Neural progenitor cell (in vitro differentiated cells): ENCODE measurements at regions not wholly inside any gene's neighbourhood (a gene's known extent, or its start where the extent isn't known, plus 50 kb on each side); places are given as distances from the start of the nearest gene placed in this dataset.
"Not testable (repeated sequence)": the region's sequence is repeated elsewhere in the genome, so short reads cannot be mapped to it uniquely, and the experiment has no call there.

Experiments
- DNase-seq: peaks from one replicate; pipeline ENCODE4 v3.0.0-alpha.2; 2016; ENCODE audit warnings: low spot score
- H2AFZ ChIP-seq: fragments of 200-600 bp; sonication (generic); replicated peaks from 2 replicates; pipeline ENCODE4 v1.6.1; 2016; ENCODE audit warnings: antibody characterized with exemption
- H3F3A ChIP-seq: fragments of 200-600 bp; sonication (generic); 2 replicates; pipeline ENCODE4 v1.6.1; 2016; ENCODE audit warnings: antibody characterized with exemption, low read depth
- H3K27ac ChIP-seq: fragments of 200-600 bp; sonication (generic); 2 replicates; pipeline ENCODE4 v1.5.1; 2016; ENCODE audit warnings: mild to moderate bottlenecking
- H3K27me3 ChIP-seq: fragments of 200-600 bp; sonication (generic); 2 replicates; pipeline ENCODE4 v1.6.1; 2016; ENCODE audit warnings: mild to moderate bottlenecking, moderate library complexity
- H3K36me3 ChIP-seq: fragments of 200-600 bp; sonication (generic); 2 replicates; pipeline ENCODE4 v1.5.1; 2016
- H3K4me1 ChIP-seq: fragments of 200-600 bp; sonication (generic); 2 replicates; pipeline ENCODE4 v1.6.1; 2016; ENCODE audit warnings: mixed run types
- H3K4me2 ChIP-seq: fragments of 200-600 bp; sonication (generic); 2 replicates; pipeline ENCODE4 v1.6.1; 2016
- H3K4me3 ChIP-seq: fragments of 200-600 bp; sonication (generic); 2 replicates; pipeline ENCODE4 v1.5.1; 2016
- H3K79me2 ChIP-seq: fragments of 200-600 bp; sonication (generic); 2 replicates; pipeline ENCODE4 v1.6.1; 2016; ENCODE audit warnings: low read depth
- H3K9ac ChIP-seq: fragments of 200-600 bp; sonication (generic); 2 replicates; pipeline ENCODE4 v1.6.1; 2016
- H3K9me3 ChIP-seq: fragments of 200-600 bp; sonication (generic); 2 replicates; pipeline ENCODE4 v1.5.1; 2016; ENCODE audit warnings: low read depth
- H4K20me1 ChIP-seq: fragments of 200-600 bp; sonication (generic); 2 replicates; pipeline ENCODE4 v1.6.1; 2016; ENCODE audit warnings: low read depth
- H3K27ac Mint-ChIP-seq: 3 replicates; pipeline ENCODE4 v1.8.0; 2021; ENCODE audit warnings: mixed read lengths
- H3K27me3 Mint-ChIP-seq: 2 replicates; pipeline ENCODE4 v1.8.0; 2022; ENCODE audit warnings: low read depth, mild to moderate bottlenecking, inconsistent platforms, moderate library complexity, mixed read lengths; ENCODE audit not compliant: insufficient read depth
- H3K36me3 Mint-ChIP-seq: 3 replicates; pipeline ENCODE4 v1.8.0; 2021; ENCODE audit warnings: mixed read lengths
- H3K4me1 Mint-ChIP-seq: 3 replicates; pipeline ENCODE4 v1.8.0; 2021; ENCODE audit warnings: mixed read lengths
- H3K4me3 Mint-ChIP-seq: 3 replicates; pipeline ENCODE4 v1.8.0; 2021; ENCODE audit warnings: mild to moderate bottlenecking, moderate library complexity, mixed read lengths
- H3K9me3 Mint-ChIP-seq: 3 replicates; pipeline ENCODE4 v1.8.0; 2020; ENCODE audit warnings: mixed read lengths

DNA sequence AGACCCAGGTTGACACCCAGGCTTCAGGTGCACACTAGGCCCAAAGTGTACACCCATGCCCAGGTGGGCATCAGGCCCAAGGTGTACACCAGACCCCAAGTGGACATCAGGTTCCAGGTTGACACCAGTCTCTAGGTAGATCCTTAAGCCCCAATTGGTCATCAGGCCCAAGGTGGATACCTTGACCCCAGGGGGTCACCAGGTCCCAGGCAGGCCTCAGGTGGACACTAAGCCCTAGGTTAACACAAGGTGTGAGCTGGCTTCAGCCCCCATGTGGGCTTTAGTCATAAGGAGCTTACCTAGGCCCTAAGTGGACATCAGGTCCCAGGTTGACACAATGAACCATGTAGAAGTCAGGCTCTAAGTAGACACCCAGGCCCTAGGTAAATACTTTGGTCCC, 200.1 kb downstream of the POTEG start:
- not testable (repeated sequence) for H3K36me3 Mint-ChIP-seq, H3K79me2 ChIP-seq, H3K27ac ChIP-seq, H2AFZ ChIP-seq, DNase-seq, H4K20me1 ChIP-seq, H3K4me3 ChIP-seq, H3K4me1 ChIP-seq, H3K4me1 Mint-ChIP-seq, H3K4me2 ChIP-seq, H3K27ac Mint-ChIP-seq, H3K9me3 Mint-ChIP-seq, H3K4me3 Mint-ChIP-seq, H3K27me3 Mint-ChIP-seq, H3F3A ChIP-seq, H3K36me3 ChIP-seq, H3K27me3 ChIP-seq, H3K9ac ChIP-seq, H3K9me3 ChIP-seq

DNA sequence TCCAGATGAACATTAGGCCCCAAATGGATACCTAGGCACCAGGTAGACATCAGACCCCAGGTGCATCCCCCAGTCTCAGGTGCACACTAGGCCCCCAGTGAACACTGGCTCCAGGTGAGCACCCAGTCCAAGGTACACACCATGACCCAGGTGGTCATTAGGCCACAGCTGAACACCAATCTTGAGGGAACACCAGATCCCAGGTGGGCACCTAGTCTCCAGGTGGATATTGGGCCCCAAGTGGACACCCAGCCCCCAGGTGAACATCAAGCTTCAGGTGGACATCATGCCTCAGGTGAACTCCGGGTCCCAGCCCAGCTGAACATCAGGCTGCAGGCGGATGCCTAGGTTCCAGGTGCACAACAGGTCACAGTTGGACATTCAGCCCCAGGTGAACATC, 196.5 kb downstream of the POTEG start:
- H3K9me3 ChIP-seq, H3K9me3 Mint-ChIP-seq, H3K27ac Mint-ChIP-seq, H3F3A ChIP-seq, H2AFZ ChIP-seq, H3K4me2 ChIP-seq, H3K4me1 Mint-ChIP-seq, H3K36me3 ChIP-seq, H3K27me3 Mint-ChIP-seq, H3K4me3 ChIP-seq, H3K9ac ChIP-seq, H3K36me3 Mint-ChIP-seq, H3K27ac ChIP-seq, H3K27me3 ChIP-seq, DNase-seq, H3K79me2 ChIP-seq, H3K4me3 Mint-ChIP-seq, H3K4me1 ChIP-seq, H4K20me1 ChIP-seq: not testable (repeated sequence)

DNA sequence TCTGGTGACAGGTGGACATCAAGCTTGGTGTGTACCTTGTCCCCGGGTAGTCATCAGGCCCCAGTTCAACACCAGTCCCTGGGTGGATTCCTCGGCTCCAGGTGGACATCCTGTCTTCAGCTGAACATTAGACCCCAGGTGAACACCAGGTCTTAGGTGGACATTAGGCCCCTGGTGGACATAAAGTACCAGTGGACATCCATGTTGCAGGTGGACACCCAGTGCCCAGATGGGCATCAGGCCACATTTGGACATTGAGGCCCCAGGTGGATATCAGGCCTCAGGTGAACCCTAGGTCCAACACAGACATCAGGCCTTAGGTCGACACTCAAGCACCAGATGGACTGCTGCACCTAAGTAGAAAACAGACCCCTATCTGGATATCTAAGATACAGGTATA, 195.6 kb downstream of the POTEG start:
- H4K20me1 ChIP-seq, H2AFZ ChIP-seq, H3K4me1 ChIP-seq, H3K4me1 Mint-ChIP-seq, H3K36me3 Mint-ChIP-seq, H3K79me2 ChIP-seq, H3K27ac Mint-ChIP-seq, H3K27me3 ChIP-seq, H3K4me2 ChIP-seq, DNase-seq, H3K27ac ChIP-seq, H3K4me3 Mint-ChIP-seq, H3K9me3 Mint-ChIP-seq, H3F3A ChIP-seq, H3K9me3 ChIP-seq, H3K9ac ChIP-seq, H3K4me3 ChIP-seq, H3K36me3 ChIP-seq, H3K27me3 Mint-ChIP-seq: not testable (repeated sequence)

DNA sequence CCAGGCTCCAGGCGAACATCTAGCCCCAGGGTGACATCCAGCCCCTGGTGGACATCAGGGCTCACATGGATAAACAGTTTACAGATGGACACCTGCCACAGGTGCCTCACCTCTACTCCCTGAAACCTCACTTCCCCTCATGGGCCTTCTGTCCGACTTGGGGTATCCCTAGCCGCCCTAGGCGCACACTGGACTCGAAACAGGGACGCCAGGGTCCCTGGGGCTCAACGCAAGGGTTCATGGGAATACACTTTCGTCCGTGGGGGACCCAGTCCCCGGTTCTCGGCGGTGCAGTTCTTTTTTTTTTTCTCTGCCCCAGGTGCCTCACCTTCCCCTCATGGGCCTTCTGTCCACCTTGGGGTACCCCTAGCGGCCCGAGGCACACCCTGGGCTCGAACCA, 194.2 kb downstream of the POTEG start:
- not testable (repeated sequence) for H3K4me1 Mint-ChIP-seq, H3K36me3 Mint-ChIP-seq, H3K9ac ChIP-seq, H2AFZ ChIP-seq, H3K27me3 Mint-ChIP-seq, H3K27ac Mint-ChIP-seq, H3K27me3 ChIP-seq, H3K4me3 ChIP-seq, H3F3A ChIP-seq, H3K9me3 Mint-ChIP-seq, H3K4me1 ChIP-seq, H3K4me3 Mint-ChIP-seq, H3K9me3 ChIP-seq, DNase-seq, H3K4me2 ChIP-seq, H3K27ac ChIP-seq, H3K79me2 ChIP-seq, H4K20me1 ChIP-seq, H3K36me3 ChIP-seq

DNA sequence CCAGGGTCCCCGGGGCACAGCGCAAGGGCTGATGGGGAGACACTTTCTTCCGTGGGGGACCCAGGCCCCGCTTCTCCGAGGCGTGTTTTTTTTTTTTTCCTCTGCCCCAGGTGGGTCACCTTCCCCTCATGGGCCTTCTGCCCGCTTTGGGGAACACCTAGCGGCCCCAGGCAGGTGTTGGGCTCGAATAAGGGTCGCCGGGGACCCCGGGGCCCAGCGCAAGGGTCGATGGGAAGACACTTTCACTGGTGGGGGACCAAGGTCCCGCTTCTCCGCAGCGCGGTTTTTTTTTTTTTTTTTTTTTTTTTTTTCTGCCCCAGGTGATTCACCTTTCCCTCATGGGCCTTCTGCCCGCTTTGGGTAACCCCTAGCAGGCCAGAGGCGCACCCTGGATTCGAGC, 193.8 kb downstream of the POTEG start:
- H3K9me3 ChIP-seq, H3K9me3 Mint-ChIP-seq, H3K36me3 Mint-ChIP-seq, H3K4me3 ChIP-seq, H3F3A ChIP-seq, H3K4me2 ChIP-seq, H3K4me1 ChIP-seq, H3K27ac ChIP-seq, H3K4me1 Mint-ChIP-seq, DNase-seq, H3K4me3 Mint-ChIP-seq, H3K27me3 Mint-ChIP-seq, H4K20me1 ChIP-seq, H3K36me3 ChIP-seq, H2AFZ ChIP-seq, H3K27ac Mint-ChIP-seq, H3K27me3 ChIP-seq, H3K9ac ChIP-seq, H3K79me2 ChIP-seq: not testable (repeated sequence)

DNA sequence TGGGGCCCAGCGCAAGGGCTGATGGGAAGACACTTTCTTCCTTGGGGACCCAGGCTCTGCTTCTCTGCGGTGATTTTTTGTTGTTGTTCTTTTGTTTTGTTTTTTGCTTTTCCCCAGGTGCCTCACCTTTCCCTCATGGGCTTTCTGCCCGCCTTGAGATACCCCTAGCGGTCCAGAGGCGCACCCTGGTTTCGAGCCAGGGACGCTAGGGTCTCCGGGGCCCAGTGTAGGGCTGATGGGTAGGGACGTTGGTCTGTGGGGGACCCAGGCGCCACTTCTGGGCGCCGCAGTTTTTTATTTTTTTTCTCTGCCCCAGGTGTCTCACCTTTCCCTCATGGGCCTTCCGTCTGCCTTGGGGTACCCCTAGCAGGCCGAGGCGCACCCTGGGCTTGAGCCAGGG, 192.7 kb downstream of the POTEG start:
- not testable (repeated sequence) for H3K4me1 Mint-ChIP-seq, H3K9me3 Mint-ChIP-seq, H3K27me3 Mint-ChIP-seq, H3K4me2 ChIP-seq, H3K4me3 Mint-ChIP-seq, H3K36me3 ChIP-seq, H3K79me2 ChIP-seq, H3K27me3 ChIP-seq, H2AFZ ChIP-seq, H3K27ac ChIP-seq, H3K9me3 ChIP-seq, H3K4me3 ChIP-seq, H3K9ac ChIP-seq, DNase-seq, H4K20me1 ChIP-seq, H3K36me3 Mint-ChIP-seq, H3K27ac Mint-ChIP-seq, H3F3A ChIP-seq, H3K4me1 ChIP-seq

DNA sequence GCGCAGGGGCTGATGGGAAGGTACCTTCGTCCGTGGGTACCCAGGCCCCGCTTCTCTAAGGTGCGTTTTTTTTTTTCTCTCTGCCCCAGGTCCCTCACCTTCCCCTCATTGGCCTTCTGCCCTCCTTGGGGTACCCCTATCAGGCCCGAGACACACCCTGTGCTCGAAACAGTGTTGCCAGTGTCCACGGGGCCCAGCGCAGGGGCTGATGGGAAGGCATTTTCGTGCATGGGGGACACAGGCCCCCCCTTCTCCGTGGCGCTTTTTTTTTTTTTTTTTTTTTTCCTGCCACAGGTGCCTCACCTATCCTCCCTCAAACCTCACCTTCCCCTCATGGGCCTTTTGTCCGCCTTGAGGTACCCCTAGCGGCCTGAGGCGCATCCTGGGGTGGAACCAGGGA, 191.6 kb downstream of the POTEG start:
- H3K79me2 ChIP-seq, H3K36me3 Mint-ChIP-seq, H3K27me3 ChIP-seq, H2AFZ ChIP-seq, H3K27ac Mint-ChIP-seq, H3K4me1 ChIP-seq, H3K4me3 Mint-ChIP-seq, H3K27ac ChIP-seq, H3K9me3 Mint-ChIP-seq, H3K27me3 Mint-ChIP-seq, H3F3A ChIP-seq, H3K4me2 ChIP-seq, H3K36me3 ChIP-seq, H3K9ac ChIP-seq, H3K4me3 ChIP-seq, DNase-seq, H3K9me3 ChIP-seq, H4K20me1 ChIP-seq, H3K4me1 Mint-ChIP-seq: not testable (repeated sequence)

DNA sequence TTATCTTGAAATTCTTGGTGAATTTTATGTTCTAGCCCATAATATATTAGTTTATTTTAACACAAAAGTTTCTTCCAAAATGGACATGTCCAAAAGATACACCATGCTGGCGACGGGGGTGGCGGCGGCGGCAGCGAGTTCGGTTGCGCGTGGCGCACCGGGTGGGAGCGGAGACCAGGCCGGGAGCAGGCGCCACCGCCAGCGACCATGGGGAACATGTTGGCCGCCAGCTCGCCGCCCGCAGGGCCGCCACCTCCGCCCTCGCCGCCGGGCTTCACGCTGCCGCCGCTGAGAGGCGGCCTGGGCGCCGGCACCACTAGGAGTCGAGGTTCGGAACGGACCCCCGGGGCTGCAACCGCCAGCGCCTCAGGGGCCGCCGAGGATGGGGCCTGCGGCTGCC, 167.2 kb downstream of the POTEG start:
- DNase-seq, H2AFZ ChIP-seq: not testable (repeated sequence)

DNA sequence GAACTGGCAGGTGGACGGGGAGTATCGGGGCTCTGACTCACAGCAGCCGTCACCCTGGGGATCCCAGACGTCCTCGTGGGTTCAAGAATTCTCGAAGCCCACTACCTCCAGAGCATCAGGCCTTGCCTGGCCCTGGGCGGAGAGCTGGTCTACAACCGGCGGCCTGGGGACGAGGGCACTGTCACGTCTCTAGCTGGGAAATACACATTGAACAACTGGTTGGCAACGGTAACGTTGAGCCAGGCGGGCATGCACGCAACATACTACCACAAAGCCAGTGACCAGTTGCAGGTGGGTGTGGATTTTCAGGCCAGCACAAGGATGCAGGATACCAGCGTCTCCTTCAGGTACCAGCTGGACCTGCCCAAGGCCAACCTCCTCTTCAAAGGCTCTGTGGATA, 166.5 kb downstream of the POTEG start:
- H3K9ac ChIP-seq, H3K4me1 Mint-ChIP-seq, H2AFZ ChIP-seq, H3K27ac Mint-ChIP-seq, H3K27ac ChIP-seq, H3K4me1 ChIP-seq, H3K4me3 Mint-ChIP-seq, H3K36me3 ChIP-seq, H3K4me3 ChIP-seq, H3K9me3 Mint-ChIP-seq, H3K36me3 Mint-ChIP-seq, H3K9me3 ChIP-seq, H3K27me3 Mint-ChIP-seq, H4K20me1 ChIP-seq, H3K79me2 ChIP-seq, H3F3A ChIP-seq, H3K4me2 ChIP-seq, H3K27me3 ChIP-seq, DNase-seq: not testable (repeated sequence)

More for the DNA sequence above, 167.2 kb downstream of the POTEG start:
- not testable (repeated sequence) for H3K4me1 Mint-ChIP-seq, H3K27ac Mint-ChIP-seq, H3K36me3 ChIP-seq, H3K4me3 Mint-ChIP-seq, H3K4me1 ChIP-seq, H4K20me1 ChIP-seq, H3K4me3 ChIP-seq, H3F3A ChIP-seq, H3K9ac ChIP-seq, H3K27me3 Mint-ChIP-seq, H3K79me2 ChIP-seq, H3K36me3 Mint-ChIP-seq, H3K9me3 ChIP-seq, H3K4me2 ChIP-seq, H3K27me3 ChIP-seq, H3K9me3 Mint-ChIP-seq, H3K27ac ChIP-seq
